Endodermal cell (in vitro differentiated cells): ENCODE measurements at regions not wholly inside any gene's neighbourhood (a gene's known extent, or its start where the extent isn't known, plus 50 kb on each side); places are given as distances from the start of the nearest gene placed in this dataset.
A peak's percentile ranks its signal among the peaks of the same experiment; 100 is the strongest.

Source experiments
- DNase-seq: peaks from one replicate; pipeline ENCODE4 v3.0.0-alpha.2; 2017
- H3K27ac ChIP-seq: 2 replicates; pipeline ENCODE4 v1.5.1; 2013; ENCODE audit warnings: mild to moderate bottlenecking, low read depth, low read length, moderate library complexity
- H3K27me3 ChIP-seq: 2 replicates; pipeline ENCODE4 v1.6.1; 2013; ENCODE audit warnings: mild to moderate bottlenecking, low read length, moderate library complexity; ENCODE audit not compliant: insufficient read depth, control insufficient read depth, poor library complexity, severe bottlenecking
- H3K36me3 ChIP-seq: 2 replicates; pipeline ENCODE4 v1.7.0; 2013; ENCODE audit warnings: mild to moderate bottlenecking, low read length, moderate library complexity; ENCODE audit not compliant: control insufficient read depth, insufficient read depth
- H3K4me1 ChIP-seq: one replicate; pipeline ENCODE4 v1.7.0; 2013; ENCODE audit warnings: low read length; ENCODE audit not compliant: control insufficient read depth, insufficient read depth
- H3K4me3 ChIP-seq: 2 replicates; pipeline ENCODE4 v1.5.1; 2013; ENCODE audit warnings: mild to moderate bottlenecking, low read length, moderate library complexity
- H3K9ac ChIP-seq: 2 replicates; pipeline ENCODE4 v1.6.1; 2013; ENCODE audit warnings: mild to moderate bottlenecking, low read length, moderate library complexity; ENCODE audit not compliant: poor library complexity, severe bottlenecking; ENCODE audit errors: extremely low read depth
- H3K9me3 ChIP-seq: 2 replicates; pipeline ENCODE4 v1.6.1; 2013; ENCODE audit warnings: mild to moderate bottlenecking, low read length, moderate library complexity; ENCODE audit not compliant: control insufficient read depth
- H3K27ac Mint-ChIP-seq: 2 replicates; pipeline ENCODE4 v1.8.0; 2020; ENCODE audit warnings: mixed read lengths
- H3K27me3 Mint-ChIP-seq: 2 replicates; pipeline ENCODE4 v1.8.0; 2021; ENCODE audit warnings: mild to moderate bottlenecking, mixed read lengths; ENCODE audit not compliant: insufficient read depth
- H3K36me3 Mint-ChIP-seq: 2 replicates; pipeline ENCODE4 v1.8.0; 2020; ENCODE audit warnings: low read depth, mixed read lengths
- H3K4me1 Mint-ChIP-seq: 2 replicates; pipeline ENCODE4 v1.8.0; 2020; ENCODE audit warnings: mixed read lengths
- H3K4me3 Mint-ChIP-seq: 2 replicates; pipeline ENCODE4 v1.8.0; 2020; ENCODE audit warnings: mild to moderate bottlenecking, moderate library complexity, mixed read lengths
- H3K9me3 Mint-ChIP-seq: 2 replicates; pipeline ENCODE4 v1.8.0; 2020; ENCODE audit warnings: mild to moderate bottlenecking, mixed read lengths
- WGBS, 2 experiments: methylation state at CpG; one replicate each; pipeline versions ENCODE4 v1.1.5 to v1.1.7; 2013; ENCODE audit warnings: missing lambda C conversion rate in 2 of 2, mixed read lengths in 1 of 2; ENCODE audit not compliant: insufficient coverage in 1 of 2, insufficient read length in 1 of 2; 5-methylcytosine and 5-hydroxymethylcytosine counted together
- TF ChIP-seq, protein P1 (sequence below): fragments of 200-600 bp; sonication (generic); conservative IDR thresholded peaks from 2 replicates; pipeline ENCODE4 v1.5.0; 2021; ENCODE audit warnings: antibody characterized with exemption, mild to moderate bottlenecking

GRCh38 chr5:2519153-2519552 is 232.3 kb downstream of the IRX2 start:
- 87 to 91% methylated on average over 7 to 9 of the region's 9 CpGs for WGBS, 2 experiments
- no peak overlapping the region for H3K27ac ChIP-seq
- no peaks in the 10 kb centered on the region for H3K9me3 ChIP-seq
- Mint-ChIP-seq H3K27me3 (peaks cover 23% of the 10 kb centered on the region), H3K27ac (no peak overlapping the region), H3K4me3 (no peak overlapping the region), H3K9me3 (no peaks in the 10 kb centered on the region), H3K4me1 (no peaks in the 10 kb centered on the region), H3K36me3 (no peaks in the 10 kb centered on the region)
- H3K36me3 ChIP-seq = no peaks in the 10 kb centered on the region
- H3K4me3 ChIP-seq = no peak overlapping the region
- H3K4me1 ChIP-seq = no peaks in the 10 kb centered on the region
- TF ChIP-seq, protein P1, sequence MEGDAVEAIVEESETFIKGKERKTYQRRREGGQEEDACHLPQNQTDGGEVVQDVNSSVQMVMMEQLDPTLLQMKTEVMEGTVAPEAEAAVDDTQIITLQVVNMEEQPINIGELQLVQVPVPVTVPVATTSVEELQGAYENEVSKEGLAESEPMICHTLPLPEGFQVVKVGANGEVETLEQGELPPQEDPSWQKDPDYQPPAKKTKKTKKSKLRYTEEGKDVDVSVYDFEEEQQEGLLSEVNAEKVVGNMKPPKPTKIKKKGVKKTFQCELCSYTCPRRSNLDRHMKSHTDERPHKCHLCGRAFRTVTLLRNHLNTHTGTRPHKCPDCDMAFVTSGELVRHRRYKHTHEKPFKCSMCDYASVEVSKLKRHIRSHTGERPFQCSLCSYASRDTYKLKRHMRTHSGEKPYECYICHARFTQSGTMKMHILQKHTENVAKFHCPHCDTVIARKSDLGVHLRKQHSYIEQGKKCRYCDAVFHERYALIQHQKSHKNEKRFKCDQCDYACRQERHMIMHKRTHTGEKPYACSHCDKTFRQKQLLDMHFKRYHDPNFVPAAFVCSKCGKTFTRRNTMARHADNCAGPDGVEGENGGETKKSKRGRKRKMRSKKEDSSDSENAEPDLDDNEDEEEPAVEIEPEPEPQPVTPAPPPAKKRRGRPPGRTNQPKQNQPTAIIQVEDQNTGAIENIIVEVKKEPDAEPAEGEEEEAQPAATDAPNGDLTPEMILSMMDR = no peak
- H3K27me3 ChIP-seq = no peaks in the 10 kb centered on the region
- DNase-seq = no peak
- no peak overlapping the region for H3K9ac ChIP-seq

GRCh38 chr5:2517451-2517850 is 234.0 kb downstream of the IRX2 start:
- H3K9ac ChIP-seq = no peak overlapping the region
- H3K27me3 ChIP-seq = no peaks in the 10 kb centered on the region
- no peak overlapping the region for H3K27ac ChIP-seq
- TF ChIP-seq, protein P1 = no peak
- Mint-ChIP-seq H3K9me3 (no peaks in the 10 kb centered on the region), H3K4me1 (no peaks in the 10 kb centered on the region), H3K27ac (no peak overlapping the region), H3K27me3 (peaks cover 25% of the 10 kb centered on the region), H3K36me3 (no peaks in the 10 kb centered on the region), H3K4me3 (no peak overlapping the region)
- H3K36me3 ChIP-seq = no peaks in the 10 kb centered on the region
- H3K4me3 ChIP-seq = no peak overlapping the region
- WGBS, 2 experiments = 92 to 98% methylated on average over 8 to 10 of the region's 10 CpGs
- no peaks in the 10 kb centered on the region for H3K4me1 ChIP-seq
- no peaks in the 10 kb centered on the region for H3K9me3 ChIP-seq
- DNase-seq = no peak

- Histone ChIP-seq H3K4me1 (no peaks in the 10 kb centered on the region), H3K9ac (no peak overlapping the region), H3K4me3 (no peak overlapping the region), H3K27ac (peak overlapping the region; percentile 76), H3K27me3 (no peaks in the 10 kb centered on the region), H3K36me3 (no peaks in the 10 kb centered on the region), H3K9me3 (no peaks in the 10 kb centered on the region)
- Mint-ChIP-seq H3K9me3 (no peaks in the 10 kb centered on the region), H3K27me3 (peaks cover 40% of the 10 kb centered on the region), H3K4me1 (peaks cover 3% of the 10 kb centered on the region), H3K4me3 (no peak overlapping the region), H3K36me3 (no peaks in the 10 kb centered on the region), H3K27ac (no peak overlapping the region)
- no peak for DNase-seq
- WGBS, 2 experiments = 92 to 93% methylated on average over 30 to 32 of the region's 32 CpGs
- TF ChIP-seq, protein P1 = no peak
Measured at GRCh38 chr5:2515180-2515764, 236.2 kb downstream of the IRX2 start.
